ENCODE measurements at regions not wholly inside any gene's neighbourhood (a gene's known extent, or its start where the extent isn't known, plus 50 kb on each side); places are given as distances from the start of the nearest gene placed in this dataset.

- no peak for TF ChIP-seq CTCF (tag by site-specific recombination; IDR thresholded peaks at IDR 0.05)
- no peak for TF ChIP-seq ZNF654 (tag by site-specific recombination; IDR thresholded peaks at IDR 0.05; ENCODE audit: low read depth)
- no peak for TF ChIP-seq ZNF155 (tag by site-specific recombination; IDR thresholded peaks at IDR 0.05)
- TF ChIP-seq ZNF302 (tag by site-specific recombination; IDR thresholded peaks at IDR 0.05; ENCODE audit: low read depth): no peak
- no peak for TF ChIP-seq RBAK (tag by site-specific recombination; IDR thresholded peaks at IDR 0.05)
- TF ChIP-seq ZNF785 (tag by site-specific recombination; IDR thresholded peaks at IDR 0.05): no peak
- TF ChIP-seq, protein P1, sequence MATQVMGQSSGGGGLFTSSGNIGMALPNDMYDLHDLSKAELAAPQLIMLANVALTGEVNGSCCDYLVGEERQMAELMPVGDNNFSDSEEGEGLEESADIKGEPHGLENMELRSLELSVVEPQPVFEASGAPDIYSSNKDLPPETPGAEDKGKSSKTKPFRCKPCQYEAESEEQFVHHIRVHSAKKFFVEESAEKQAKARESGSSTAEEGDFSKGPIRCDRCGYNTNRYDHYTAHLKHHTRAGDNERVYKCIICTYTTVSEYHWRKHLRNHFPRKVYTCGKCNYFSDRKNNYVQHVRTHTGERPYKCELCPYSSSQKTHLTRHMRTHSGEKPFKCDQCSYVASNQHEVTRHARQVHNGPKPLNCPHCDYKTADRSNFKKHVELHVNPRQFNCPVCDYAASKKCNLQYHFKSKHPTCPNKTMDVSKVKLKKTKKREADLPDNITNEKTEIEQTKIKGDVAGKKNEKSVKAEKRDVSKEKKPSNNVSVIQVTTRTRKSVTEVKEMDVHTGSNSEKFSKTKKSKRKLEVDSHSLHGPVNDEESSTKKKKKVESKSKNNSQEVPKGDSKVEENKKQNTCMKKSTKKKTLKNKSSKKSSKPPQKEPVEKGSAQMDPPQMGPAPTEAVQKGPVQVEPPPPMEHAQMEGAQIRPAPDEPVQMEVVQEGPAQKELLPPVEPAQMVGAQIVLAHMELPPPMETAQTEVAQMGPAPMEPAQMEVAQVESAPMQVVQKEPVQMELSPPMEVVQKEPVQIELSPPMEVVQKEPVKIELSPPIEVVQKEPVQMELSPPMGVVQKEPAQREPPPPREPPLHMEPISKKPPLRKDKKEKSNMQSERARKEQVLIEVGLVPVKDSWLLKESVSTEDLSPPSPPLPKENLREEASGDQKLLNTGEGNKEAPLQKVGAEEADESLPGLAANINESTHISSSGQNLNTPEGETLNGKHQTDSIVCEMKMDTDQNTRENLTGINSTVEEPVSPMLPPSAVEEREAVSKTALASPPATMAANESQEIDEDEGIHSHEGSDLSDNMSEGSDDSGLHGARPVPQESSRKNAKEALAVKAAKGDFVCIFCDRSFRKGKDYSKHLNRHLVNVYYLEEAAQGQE (tag by site-specific recombination; IDR thresholded peaks at IDR 0.05): no peak
- no peak for TF ChIP-seq ZNF114 (tag by site-specific recombination; IDR thresholded peaks at IDR 0.05)
- TF ChIP-seq ZNF560 (tag by site-specific recombination; IDR thresholded peaks at IDR 0.05; ENCODE audit: borderline replicate concordance): no peak
- TF ChIP-seq ZNF596 (tag by site-specific recombination; IDR thresholded peaks at IDR 0.05): no peak
- TF ChIP-seq ZNF274 (IDR thresholded peaks at IDR 0.05; ENCODE audit: low read length): no peak
- no peak for TF ChIP-seq ZNF274 (tag by site-specific recombination; IDR thresholded peaks at IDR 0.05; ENCODE audit: borderline replicate concordance)
- no peak for TF ChIP-seq ZNF623 (tag by site-specific recombination; IDR thresholded peaks at IDR 0.05)
- no peak for TF ChIP-seq ZNF175 (tag by site-specific recombination; IDR thresholded peaks at IDR 0.05)
- TF ChIP-seq REPIN1 (tag by site-specific recombination; IDR thresholded peaks at IDR 0.05; ENCODE audit: low read depth): no peak
These were observed 53.6 kb upstream of the PIM1 start for GRCh38 chr6:37116326-37116725.
